SU-DHL-6 (cell line): ENCODE measurements at regions not wholly inside any gene's neighbourhood (a gene's known extent, or its start where the extent isn't known, plus 50 kb on each side); places are given as distances from the start of the nearest gene placed in this dataset.

Experiments used
- H2AFZ ChIP-seq: fragments of 200-600 bp; sonication (generic); 2 replicates; pipeline ENCODE4 v1.6.1; 2014; ENCODE audit warnings: low read depth, mild to moderate bottlenecking, moderate library complexity, mixed read lengths, antibody characterized with exemption, low read length; ENCODE audit not compliant: severe bottlenecking
- H3F3A ChIP-seq: fragments of 200-600 bp; shearing (Covaris generic); 2 replicates; pipeline ENCODE4 v1.6.0; 2016; ENCODE audit warnings: antibody characterized with exemption, mild to moderate bottlenecking; ENCODE audit not compliant: insufficient read depth
- H3K27ac ChIP-seq: fragments of 200-600 bp; sonication (generic); 2 replicates; pipeline ENCODE4 v1.5.1; 2016; ENCODE audit warnings: low read depth, mild to moderate bottlenecking, low read length, moderate library complexity, mixed read lengths
- H3K27me3 ChIP-seq: fragments of 200-600 bp; sonication (generic), shearing (Covaris generic); 2 replicates; pipeline ENCODE4 v1.6.0; 2014; ENCODE audit warnings: mild to moderate bottlenecking, low read length
- H3K36me3 ChIP-seq: fragments of 200-600 bp; sonication (generic); 2 replicates; pipeline ENCODE4 v1.6.1; 2014; ENCODE audit warnings: mild to moderate bottlenecking, low read length, mixed read lengths
- H3K4me2 ChIP-seq: fragments of 300-600, 200-600 bp; shearing (Covaris generic), sonication (generic); 2 replicates; pipeline ENCODE4 v1.6.0; 2014; ENCODE audit warnings: low read length, low read depth, mild to moderate bottlenecking; ENCODE audit not compliant: poor library complexity, severe bottlenecking
- H3K4me3 ChIP-seq: fragments of 200-600 bp; sonication (generic); 2 replicates; pipeline ENCODE4 v1.5.1; 2014; ENCODE audit warnings: antibody characterized with exemption, low read length, mild to moderate bottlenecking, mixed read lengths; ENCODE audit not compliant: insufficient read depth, poor library complexity, severe bottlenecking
- H3K79me2 ChIP-seq: fragments of 200-600 bp; sonication (generic); 2 replicates; pipeline ENCODE4 v1.6.1; 2014; ENCODE audit warnings: mild to moderate bottlenecking, low read length, moderate library complexity; ENCODE audit not compliant: insufficient read depth
- H3K9ac ChIP-seq: fragments of 200-600 bp; sonication (generic); 2 replicates; pipeline ENCODE4 v1.7.0; 2014; ENCODE audit warnings: mild to moderate bottlenecking, low read length
- H3K9me2 ChIP-seq: fragments of 200-600 bp; sonication (generic); replicated peaks from 2 replicates; pipeline ENCODE4 v1.6.1; 2014; ENCODE audit warnings: low read length; ENCODE audit not compliant: insufficient read depth
- H3K9me3 ChIP-seq: fragments of 200-600 bp; sonication (generic); 2 replicates; pipeline ENCODE4 v1.6.1; 2014; ENCODE audit warnings: low read length, mixed read lengths; ENCODE audit not compliant: insufficient read depth
- H4K20me1 ChIP-seq: fragments of 200-600 bp; sonication (generic); 2 replicates; pipeline ENCODE4 v1.6.1; 2014; ENCODE audit warnings: low read depth, mild to moderate bottlenecking, antibody characterized with exemption, low read length, moderate library complexity, mixed read lengths
- EZH2phosphoT487 ChIP-seq: fragments of 200-600 bp; sonication (generic), shearing (Covaris generic); conservative IDR thresholded peaks from 2 replicates; pipeline ENCODE4 v1.6.1; 2018; ENCODE audit warnings: mild to moderate bottlenecking, antibody characterized with exemption, low read length, moderate library complexity, mixed read lengths
- TF ChIP-seq, protein P1 (sequence below): fragments of 200-600 bp; sonication (generic); IDR thresholded peaks from one replicate; pipeline ENCODE4 v1.5.1; 2017; ENCODE audit warnings: antibody characterized with exemption, mild to moderate bottlenecking, low read length, moderate library complexity; ENCODE audit not compliant: insufficient read depth, poor library complexity, severe bottlenecking

DNA sequence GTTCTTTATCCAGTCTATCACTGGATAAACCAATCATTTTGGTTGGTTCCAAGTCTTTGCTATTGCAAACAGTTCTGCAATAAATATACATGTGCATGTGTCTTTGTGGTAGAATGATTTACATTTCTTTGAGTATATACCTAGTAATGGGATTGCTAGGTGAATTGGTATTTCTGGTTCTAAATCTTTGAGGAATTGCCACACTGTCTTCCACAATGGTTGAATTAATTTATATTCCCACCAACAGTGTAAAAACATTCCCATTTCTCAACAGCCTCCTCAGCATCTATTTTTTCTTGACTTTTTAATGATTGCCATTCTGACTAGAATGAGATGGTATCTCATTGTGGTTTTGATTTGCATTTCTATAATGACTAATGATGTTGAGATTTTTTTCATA is 791.7 kb upstream of the AGA start:
- Histone ChIP-seq H3K9ac (no peak overlapping the region), H3K4me3 (no peak overlapping the region), H3K27ac (no peak overlapping the region), H3K27me3 (no peaks in the 10 kb centered on the region), H3K4me2 (no peak overlapping the region), H3K9me2 (no peaks in the 10 kb centered on the region; the same call in 1 of the 2 replicates), H3K79me2 (no peaks in the 10 kb centered on the region), H3K9me3 (no peaks in the 10 kb centered on the region), H3K36me3 (no peaks in the 10 kb centered on the region), H3F3A (no peaks in the 10 kb centered on the region), H2AFZ (no peak overlapping the region), H4K20me1 (no peaks in the 10 kb centered on the region)
- TF ChIP-seq, protein P1, sequence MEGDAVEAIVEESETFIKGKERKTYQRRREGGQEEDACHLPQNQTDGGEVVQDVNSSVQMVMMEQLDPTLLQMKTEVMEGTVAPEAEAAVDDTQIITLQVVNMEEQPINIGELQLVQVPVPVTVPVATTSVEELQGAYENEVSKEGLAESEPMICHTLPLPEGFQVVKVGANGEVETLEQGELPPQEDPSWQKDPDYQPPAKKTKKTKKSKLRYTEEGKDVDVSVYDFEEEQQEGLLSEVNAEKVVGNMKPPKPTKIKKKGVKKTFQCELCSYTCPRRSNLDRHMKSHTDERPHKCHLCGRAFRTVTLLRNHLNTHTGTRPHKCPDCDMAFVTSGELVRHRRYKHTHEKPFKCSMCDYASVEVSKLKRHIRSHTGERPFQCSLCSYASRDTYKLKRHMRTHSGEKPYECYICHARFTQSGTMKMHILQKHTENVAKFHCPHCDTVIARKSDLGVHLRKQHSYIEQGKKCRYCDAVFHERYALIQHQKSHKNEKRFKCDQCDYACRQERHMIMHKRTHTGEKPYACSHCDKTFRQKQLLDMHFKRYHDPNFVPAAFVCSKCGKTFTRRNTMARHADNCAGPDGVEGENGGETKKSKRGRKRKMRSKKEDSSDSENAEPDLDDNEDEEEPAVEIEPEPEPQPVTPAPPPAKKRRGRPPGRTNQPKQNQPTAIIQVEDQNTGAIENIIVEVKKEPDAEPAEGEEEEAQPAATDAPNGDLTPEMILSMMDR: no peak
- no peak for TF ChIP-seq EZH2phosphoT487

DNA sequence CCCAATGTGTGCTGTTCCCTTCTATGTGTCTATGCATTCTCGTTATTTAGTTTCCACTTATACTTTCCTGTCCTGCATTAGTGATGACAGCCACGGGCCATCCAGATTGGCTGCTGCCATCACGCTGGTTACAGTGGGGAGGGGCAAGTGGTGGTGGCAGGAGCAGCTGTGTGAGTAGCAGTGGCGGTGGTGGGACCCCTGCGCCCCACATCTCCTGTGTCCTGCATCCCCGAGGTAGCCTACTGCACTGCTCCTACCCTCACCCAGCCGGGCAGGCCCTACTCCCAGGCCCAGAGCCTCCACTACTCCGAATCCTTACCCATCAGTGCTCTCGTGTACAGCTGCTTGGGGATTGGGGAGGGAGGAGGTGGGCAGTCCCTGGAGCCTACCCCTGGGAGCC is 798.7 kb upstream of the AGA start:
- no peak overlapping the region for H2AFZ ChIP-seq
- no peaks in the 10 kb centered on the region for H3F3A ChIP-seq
- H3K9me2 ChIP-seq: no peaks in the 10 kb centered on the region; the same call in 1 of the 2 replicates
- no peaks in the 10 kb centered on the region for H4K20me1 ChIP-seq
- H3K4me2 ChIP-seq: no peak overlapping the region
- no peak overlapping the region for H3K9ac ChIP-seq
- no peaks in the 10 kb centered on the region for H3K36me3 ChIP-seq
- H3K9me3 ChIP-seq: no peaks in the 10 kb centered on the region
- no peaks in the 10 kb centered on the region for H3K79me2 ChIP-seq
- TF ChIP-seq EZH2phosphoT487: no peak
- TF ChIP-seq, protein P1: no peak
- H3K27me3 ChIP-seq: no peaks in the 10 kb centered on the region
- H3K4me3 ChIP-seq: no peak overlapping the region
- H3K27ac ChIP-seq: no peak overlapping the region

DNA sequence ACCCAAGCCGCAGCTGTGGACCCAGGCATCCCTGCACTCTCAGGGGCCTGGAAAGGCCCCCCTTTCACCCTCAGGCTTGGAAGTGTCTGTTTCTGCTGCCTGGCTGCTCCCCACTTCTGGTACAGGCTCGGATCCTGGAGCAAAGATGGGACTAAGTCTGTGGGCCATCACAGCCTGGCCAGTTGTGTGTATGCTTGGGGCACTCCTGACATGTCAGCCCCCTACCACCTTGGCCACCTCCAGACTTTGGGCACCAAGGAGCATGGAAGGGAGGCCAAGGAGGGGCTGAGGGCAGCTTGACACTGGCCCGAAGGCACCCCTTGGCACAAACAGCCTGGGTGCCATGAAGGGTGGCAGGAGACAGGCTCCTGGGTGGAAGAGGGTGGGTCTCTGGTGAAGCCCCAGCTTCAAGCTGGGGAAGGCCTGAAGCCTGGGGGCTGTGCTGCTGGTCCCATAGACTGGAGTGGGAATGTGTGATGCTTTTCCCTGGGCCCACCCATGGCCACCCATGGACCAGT is 799.4 kb upstream of the AGA start:
- TF ChIP-seq, protein P1: no peak
- TF ChIP-seq EZH2phosphoT487: no peak
- Histone ChIP-seq H3K27ac (no peak overlapping the region), H3K79me2 (no peaks in the 10 kb centered on the region), H3K36me3 (no peaks in the 10 kb centered on the region), H3K9ac (no peak overlapping the region), H2AFZ (no peak overlapping the region), H4K20me1 (no peaks in the 10 kb centered on the region), H3K9me3 (no peaks in the 10 kb centered on the region), H3K4me2 (no peak overlapping the region), H3K4me3 (no peak overlapping the region), H3K27me3 (no peaks in the 10 kb centered on the region), H3F3A (no peaks in the 10 kb centered on the region), H3K9me2 (no peaks in the 10 kb centered on the region; the same call in 1 of the 2 replicates)
